Hepatocyte (in vitro differentiated cells): ENCODE measurements at regions not wholly inside any gene's neighbourhood (a gene's known extent, or its start where the extent isn't known, plus 50 kb on each side); places are given as distances from the start of the nearest gene placed in this dataset.

Source experiments
- CTCF ChIP-seq: fragments of 200-600 bp; sonication (generic); IDR thresholded peaks from 2 replicates; pipeline ENCODE4 v1.5.1; 2016; ENCODE audit warnings: antibody characterized with exemption, mild to moderate bottlenecking; ENCODE audit not compliant: poor library complexity
- EZH2 ChIP-seq: fragments of 200-600 bp; sonication (generic); IDR thresholded peaks from 2 replicates; pipeline ENCODE4 v1.6.1; 2016; ENCODE audit warnings: antibody characterized with exemption, mild to moderate bottlenecking, borderline replicate concordance

- TF ChIP-seq CTCF (no peak), EZH2 (no peak)
Measured at GRCh38 chr10:78341953-78342614, 308.4 kb downstream of the RPS24 start.
